ENCODE measurements at regions not wholly inside any gene's neighbourhood (a gene's known extent, or its start where the extent isn't known, plus 50 kb on each side); places are given as distances from the start of the nearest gene placed in this dataset.
A peak's percentile ranks its signal among the peaks of the same experiment; 100 is the strongest.

GRCh38 chr13:110070511-110071120, 236.3 kb downstream of the COL4A1 start:
- no peaks in the 10 kb centered on the region for H3K9me3 ChIP-seq
- H3K4me3 ChIP-seq: no peak overlapping the region
- no peaks in the 10 kb centered on the region for H3K27me3 ChIP-seq
- DNase-seq: peak in 1 of 2 donors; percentile 43
- intact Hi-C loops (cut with DNase I; ENCODE audit: low total_unique reads): no loop called here
- TF ChIP-seq POLR2A (IDR thresholded peaks at IDR 0.05): no peak
- TF ChIP-seq, protein P1, sequence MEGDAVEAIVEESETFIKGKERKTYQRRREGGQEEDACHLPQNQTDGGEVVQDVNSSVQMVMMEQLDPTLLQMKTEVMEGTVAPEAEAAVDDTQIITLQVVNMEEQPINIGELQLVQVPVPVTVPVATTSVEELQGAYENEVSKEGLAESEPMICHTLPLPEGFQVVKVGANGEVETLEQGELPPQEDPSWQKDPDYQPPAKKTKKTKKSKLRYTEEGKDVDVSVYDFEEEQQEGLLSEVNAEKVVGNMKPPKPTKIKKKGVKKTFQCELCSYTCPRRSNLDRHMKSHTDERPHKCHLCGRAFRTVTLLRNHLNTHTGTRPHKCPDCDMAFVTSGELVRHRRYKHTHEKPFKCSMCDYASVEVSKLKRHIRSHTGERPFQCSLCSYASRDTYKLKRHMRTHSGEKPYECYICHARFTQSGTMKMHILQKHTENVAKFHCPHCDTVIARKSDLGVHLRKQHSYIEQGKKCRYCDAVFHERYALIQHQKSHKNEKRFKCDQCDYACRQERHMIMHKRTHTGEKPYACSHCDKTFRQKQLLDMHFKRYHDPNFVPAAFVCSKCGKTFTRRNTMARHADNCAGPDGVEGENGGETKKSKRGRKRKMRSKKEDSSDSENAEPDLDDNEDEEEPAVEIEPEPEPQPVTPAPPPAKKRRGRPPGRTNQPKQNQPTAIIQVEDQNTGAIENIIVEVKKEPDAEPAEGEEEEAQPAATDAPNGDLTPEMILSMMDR (IDR thresholded peaks at IDR 0.05): no peak
- no peak overlapping the region for H3K27ac ChIP-seq
- H3K36me3 ChIP-seq: no peaks in the 10 kb centered on the region
- H3K4me1 ChIP-seq: no peaks in the 10 kb centered on the region

DNA sequence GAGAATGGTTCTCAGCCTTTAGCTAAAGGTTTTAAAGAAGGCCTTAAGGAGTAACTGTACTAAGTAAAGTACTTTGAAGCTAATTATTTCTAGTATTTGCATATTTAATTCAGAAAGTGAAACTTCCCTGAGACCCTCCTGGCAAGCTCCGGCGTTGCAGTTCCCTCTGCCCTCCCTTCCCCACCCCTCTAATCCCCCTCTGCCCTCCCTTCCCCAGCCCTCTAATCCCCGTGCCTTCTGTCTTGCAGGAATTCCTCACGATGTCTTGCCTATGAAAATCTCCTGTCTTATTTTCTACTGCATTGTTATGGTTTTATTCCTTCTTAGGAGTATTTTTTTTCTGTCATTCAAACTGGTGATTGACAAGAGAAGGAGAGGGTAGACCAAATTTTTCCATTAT, 236.9 kb downstream of the COL4A1 start:
- no peaks in the 10 kb centered on the region for H3K36me3 ChIP-seq
- H3K27me3 ChIP-seq: no peaks in the 10 kb centered on the region
- H3K4me3 ChIP-seq: no peak overlapping the region
- no peaks in the 10 kb centered on the region for H3K9me3 ChIP-seq
- no peak for TF ChIP-seq POLR2A (IDR thresholded peaks at IDR 0.05)
- TF ChIP-seq, protein P1 (IDR thresholded peaks at IDR 0.05): no peak
- DNase-seq: no peak
- intact Hi-C loops (cut with DNase I; ENCODE audit: low total_unique reads): no loop called here
- H3K4me1 ChIP-seq: no peaks in the 10 kb centered on the region
- no peak overlapping the region for H3K27ac ChIP-seq

- Histone ChIP-seq H3K9me3 (no peaks in the 10 kb centered on the region), H3K4me3 (no peak overlapping the region), H3K36me3 (no peaks in the 10 kb centered on the region), H3K27me3 (no peaks in the 10 kb centered on the region), H3K27ac (peak overlapping the region in 1 of 2 donors; percentile 46), H3K4me1 (no peaks in the 10 kb centered on the region)
- no peak for TF ChIP-seq POLR2A (IDR thresholded peaks at IDR 0.05)
- TF ChIP-seq, protein P1 (IDR thresholded peaks at IDR 0.05): no peak
- DNase-seq: peak in 1 of 2 donors; percentile 43
- intact Hi-C loops (cut with DNase I; ENCODE audit: low total_unique reads): no loop called here
Measured at GRCh38 chr13:110068176-110068473, 238.8 kb downstream of the COL4A1 start.

DNA sequence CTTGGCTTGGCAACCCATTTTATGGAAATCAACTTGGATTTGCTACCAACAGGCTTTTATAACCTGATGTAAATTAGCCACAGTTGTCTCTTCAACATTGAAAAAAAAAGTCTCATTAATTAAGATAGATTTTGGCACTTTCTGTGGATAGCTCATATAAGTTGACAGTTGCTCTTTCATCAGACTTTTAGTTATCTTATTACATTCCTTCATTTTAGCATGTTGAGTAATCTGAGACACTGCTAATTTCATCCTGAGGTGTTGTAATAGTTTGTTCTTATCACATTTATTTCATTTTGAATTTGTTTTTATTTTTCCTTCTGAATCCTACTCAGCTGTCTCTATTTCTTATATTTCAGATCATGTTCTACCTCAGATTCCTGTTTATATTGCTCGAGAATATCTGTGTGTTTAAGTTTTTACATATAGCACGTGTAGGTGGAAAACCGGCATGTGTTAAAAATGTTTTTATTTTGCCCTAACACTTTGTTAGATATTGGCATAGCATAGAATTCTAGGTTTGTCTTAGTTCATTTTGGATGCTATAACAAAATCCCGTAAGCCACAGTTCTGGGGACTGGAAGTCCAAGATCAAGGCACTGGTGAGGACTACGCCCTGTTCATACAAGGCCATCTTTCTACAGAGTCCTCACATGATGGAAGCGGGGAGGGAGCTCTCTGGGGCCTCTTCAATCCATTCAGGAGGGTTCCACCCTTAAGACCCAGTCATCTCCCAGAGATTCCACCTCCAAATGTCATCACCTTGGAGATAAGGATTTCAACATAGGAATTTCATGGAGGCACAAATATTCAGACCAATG, 239.4 kb downstream of the COL4A1 start:
- Histone ChIP-seq H3K36me3 (no peaks in the 10 kb centered on the region), H3K27me3 (no peaks in the 10 kb centered on the region), H3K4me3 (no peak overlapping the region), H3K4me1 (no peaks in the 10 kb centered on the region), H3K27ac (peak overlapping the region in 1 of 2 donors; percentile 47), H3K9me3 (no peaks in the 10 kb centered on the region)
- intact Hi-C loops (cut with DNase I; ENCODE audit: low total_unique reads): no loop called here
- peak in 1 of 2 donors; percentile 50 for DNase-seq
- no peak for TF ChIP-seq POLR2A (IDR thresholded peaks at IDR 0.05)

DNA sequence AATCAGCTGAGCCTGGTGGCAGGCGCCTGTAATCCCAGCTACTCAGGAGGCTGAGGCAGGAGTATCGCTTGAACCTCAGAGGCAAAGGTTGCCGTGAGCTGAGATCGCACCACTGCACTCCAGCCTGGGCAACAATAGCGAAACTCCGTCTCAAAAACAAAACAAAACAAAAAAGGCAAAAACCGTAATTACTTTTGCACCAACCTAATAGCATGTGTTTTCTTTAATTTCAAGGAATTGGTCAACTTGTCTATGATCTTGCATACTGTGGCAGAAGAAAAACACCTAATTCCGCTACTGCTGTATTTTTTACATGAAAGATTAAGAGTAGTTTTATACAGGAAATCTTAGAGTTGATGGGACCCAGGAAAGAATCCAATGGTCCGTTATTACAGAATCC, 241.2 kb downstream of the COL4A1 start:
- DNase-seq: no peak
- intact Hi-C loops (cut with DNase I; ENCODE audit: low total_unique reads): no loop called here
- Histone ChIP-seq H3K27me3 (no peaks in the 10 kb centered on the region), H3K27ac (no peak overlapping the region), H3K9me3 (no peaks in the 10 kb centered on the region), H3K36me3 (no peaks in the 10 kb centered on the region), H3K4me1 (no peaks in the 10 kb centered on the region), H3K4me3 (no peak overlapping the region)
- no peak for TF ChIP-seq POLR2A (IDR thresholded peaks at IDR 0.05)
- TF ChIP-seq, protein P1 (IDR thresholded peaks at IDR 0.05): no peak

Data from uterus (tissue), 3 donors.